ENCODE measurements at regions not wholly inside any gene's neighbourhood (a gene's known extent, or its start where the extent isn't known, plus 50 kb on each side); places are given as distances from the start of the nearest gene placed in this dataset.

- no peaks in the 10 kb centered on the region for H3K27me3 ChIP-seq (ENCODE audit: insufficient read depth, insufficient read length)
- TF ChIP-seq ZNF274 (IDR thresholded peaks at IDR 0.05; ENCODE audit: low read depth, low read length) (no peak), YY1 (IDR thresholded peaks at IDR 0.05; ENCODE audit: insufficient read depth, insufficient read length) (no peak), SUZ12 (IDR thresholded peaks at IDR 0.05; ENCODE audit: extremely low read depth, insufficient read depth, insufficient read length) (no peak)
- H3K9me3 ChIP-seq (ENCODE audit: insufficient read depth, low read length) = peaks cover 6% of the 10 kb centered on the region; the same call in 1 of the 2 replicates
- H3K9ac ChIP-seq (ENCODE audit: insufficient read length, low read depth) = no peak overlapping the region
- no peaks in the 10 kb centered on the region for H3K36me3 ChIP-seq (ENCODE audit: insufficient read depth, insufficient read length, low read length)
- H3K4me1 ChIP-seq (ENCODE audit: insufficient read depth, insufficient read length) = no peaks in the 10 kb centered on the region
- no peak for DNase-seq (ENCODE audit: low read depth, low spot score)
- no peak overlapping the region for H3K4me3 ChIP-seq (ENCODE audit: insufficient read length, low read depth)
These were observed 108.1 kb downstream of the LITAF start for GRCh38 chr16:11478431-11479119.

GRCh38 chr16:11479916-11480315, 106.8 kb downstream of the LITAF start:
- H3K4me3 ChIP-seq (ENCODE audit: insufficient read length, low read depth) = no peak overlapping the region
- TF ChIP-seq YY1 (IDR thresholded peaks at IDR 0.05; ENCODE audit: insufficient read depth, insufficient read length) = no peak
- H3K9me3 ChIP-seq (ENCODE audit: insufficient read depth, low read length) = peaks cover 15% of the 10 kb centered on the region; the same call in 1 of the 2 replicates
- H3K9ac ChIP-seq (ENCODE audit: insufficient read length, low read depth) = no peak overlapping the region
- H3K4me1 ChIP-seq (ENCODE audit: insufficient read depth, insufficient read length) = no peaks in the 10 kb centered on the region
- no peaks in the 10 kb centered on the region for H3K36me3 ChIP-seq (ENCODE audit: insufficient read depth, insufficient read length, low read length)
- H3K27me3 ChIP-seq (ENCODE audit: insufficient read depth, insufficient read length) = no peaks in the 10 kb centered on the region
- no peak for DNase-seq (ENCODE audit: low read depth, low spot score)

GRCh38 chr16:11480634-11481033, 106.1 kb downstream of the LITAF start:
- Histone ChIP-seq H3K9ac (ENCODE audit: insufficient read length, low read depth) (no peak overlapping the region), H3K36me3 (ENCODE audit: insufficient read depth, insufficient read length, low read length) (no peaks in the 10 kb centered on the region), H3K4me1 (ENCODE audit: insufficient read depth, insufficient read length) (no peaks in the 10 kb centered on the region), H3K27me3 (ENCODE audit: insufficient read depth, insufficient read length) (no peaks in the 10 kb centered on the region), H3K4me3 (ENCODE audit: insufficient read length, low read depth) (no peak overlapping the region), H3K9me3 (ENCODE audit: insufficient read depth, low read length) (peaks cover 16% of the 10 kb centered on the region; the same call in 1 of the 2 replicates)
- no peak for DNase-seq (ENCODE audit: low read depth, low spot score)
- TF ChIP-seq SUZ12 (IDR thresholded peaks at IDR 0.05; ENCODE audit: extremely low read depth, insufficient read depth, insufficient read length) (no peak), ZNF274 (IDR thresholded peaks at IDR 0.05; ENCODE audit: low read depth, low read length) (no peak), YY1 (IDR thresholded peaks at IDR 0.05; ENCODE audit: insufficient read depth, insufficient read length) (no peak)

- Histone ChIP-seq H3K9me3 (ENCODE audit: insufficient read depth, low read length) (peaks cover 16% of the 10 kb centered on the region; the same call in 1 of the 2 replicates), H3K4me3 (ENCODE audit: insufficient read length, low read depth) (no peak overlapping the region), H3K27me3 (ENCODE audit: insufficient read depth, insufficient read length) (no peaks in the 10 kb centered on the region), H3K9ac (ENCODE audit: insufficient read length, low read depth) (no peak overlapping the region), H3K4me1 (ENCODE audit: insufficient read depth, insufficient read length) (no peaks in the 10 kb centered on the region), H3K36me3 (ENCODE audit: insufficient read depth, insufficient read length, low read length) (no peaks in the 10 kb centered on the region)
- TF ChIP-seq SUZ12 (IDR thresholded peaks at IDR 0.05; ENCODE audit: extremely low read depth, insufficient read depth, insufficient read length) (no peak), YY1 (IDR thresholded peaks at IDR 0.05; ENCODE audit: insufficient read depth, insufficient read length) (no peak), ZNF274 (IDR thresholded peaks at IDR 0.05; ENCODE audit: low read depth, low read length) (no peak)
- no peak for DNase-seq (ENCODE audit: low read depth, low spot score)
These were observed 104.7 kb downstream of the LITAF start for GRCh38 chr16:11481987-11482386.

GRCh38 chr16:11482946-11483748, 103.6 kb downstream of the LITAF start:
- H3K4me3 ChIP-seq (ENCODE audit: insufficient read length, low read depth) = no peak overlapping the region
- TF ChIP-seq ZNF274 (IDR thresholded peaks at IDR 0.05; ENCODE audit: low read depth, low read length) (no peak), YY1 (IDR thresholded peaks at IDR 0.05; ENCODE audit: insufficient read depth, insufficient read length) (no peak), SUZ12 (IDR thresholded peaks at IDR 0.05; ENCODE audit: extremely low read depth, insufficient read depth, insufficient read length) (no peak)

DNA sequence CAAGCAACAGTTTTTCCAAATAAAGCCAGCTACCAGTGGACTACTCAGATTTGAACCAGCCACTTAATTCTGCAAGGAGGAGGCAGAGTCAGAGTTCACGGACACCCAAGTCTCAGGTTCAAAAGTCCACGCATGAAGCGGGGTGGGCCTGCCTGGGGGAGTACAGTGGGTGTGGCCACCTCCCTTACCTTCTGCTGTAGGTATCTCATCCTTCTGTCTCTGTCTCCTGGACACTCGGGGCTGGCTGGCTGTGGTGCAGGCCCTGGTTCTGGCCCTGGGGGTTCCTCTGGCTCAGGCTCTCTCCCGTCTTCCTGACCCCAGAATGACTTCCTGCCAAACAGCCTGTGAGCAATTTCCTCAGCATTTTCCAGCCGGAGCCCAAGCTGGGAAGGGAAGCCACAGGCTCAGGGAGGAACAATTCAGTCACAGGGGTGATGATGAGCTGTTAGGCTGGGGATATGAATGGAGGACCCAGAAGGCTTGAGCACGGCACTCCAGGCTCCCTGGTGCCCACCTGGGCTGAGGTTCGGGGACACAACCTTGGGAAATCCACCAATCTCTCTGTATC, 101.9 kb downstream of the LITAF start:
- TF ChIP-seq ZNF274 (IDR thresholded peaks at IDR 0.05; ENCODE audit: low read depth, low read length) (no peak), YY1 (IDR thresholded peaks at IDR 0.05; ENCODE audit: insufficient read depth, insufficient read length) (no peak), SUZ12 (IDR thresholded peaks at IDR 0.05; ENCODE audit: extremely low read depth, insufficient read depth, insufficient read length) (no peak)
- Histone ChIP-seq H3K27me3 (ENCODE audit: insufficient read depth, insufficient read length) (no peaks in the 10 kb centered on the region), H3K9ac (ENCODE audit: insufficient read length, low read depth) (no peak overlapping the region), H3K4me3 (ENCODE audit: insufficient read length, low read depth) (no peak overlapping the region), H3K9me3 (ENCODE audit: insufficient read depth, low read length) (peaks cover 16% of the 10 kb centered on the region; the same call in 1 of the 2 replicates), H3K36me3 (ENCODE audit: insufficient read depth, insufficient read length, low read length) (no peaks in the 10 kb centered on the region), H3K4me1 (ENCODE audit: insufficient read depth, insufficient read length) (no peaks in the 10 kb centered on the region)
- DNase-seq (ENCODE audit: low read depth, low spot score) = no peak

More at GRCh38 chr16:11482946-11483748, 103.6 kb downstream of the LITAF start:
- Histone ChIP-seq H3K9ac (ENCODE audit: insufficient read length, low read depth) (no peak overlapping the region), H3K4me1 (ENCODE audit: insufficient read depth, insufficient read length) (no peaks in the 10 kb centered on the region), H3K36me3 (ENCODE audit: insufficient read depth, insufficient read length, low read length) (no peaks in the 10 kb centered on the region), H3K9me3 (ENCODE audit: insufficient read depth, low read length) (peaks cover 16% of the 10 kb centered on the region; the same call in 1 of the 2 replicates), H3K27me3 (ENCODE audit: insufficient read depth, insufficient read length) (no peaks in the 10 kb centered on the region)
- DNase-seq (ENCODE audit: low read depth, low spot score) = no peak

GRCh38 chr16:11485676-11486075, 101.0 kb downstream of the LITAF start:
- Histone ChIP-seq H3K9ac (ENCODE audit: insufficient read length, low read depth) (no peak overlapping the region), H3K27me3 (ENCODE audit: insufficient read depth, insufficient read length) (no peaks in the 10 kb centered on the region), H3K9me3 (ENCODE audit: insufficient read depth, low read length) (peaks cover 18% of the 10 kb centered on the region; the same call in 1 of the 2 replicates), H3K4me3 (ENCODE audit: insufficient read length, low read depth) (no peak overlapping the region), H3K36me3 (ENCODE audit: insufficient read depth, insufficient read length, low read length) (no peaks in the 10 kb centered on the region), H3K4me1 (ENCODE audit: insufficient read depth, insufficient read length) (no peaks in the 10 kb centered on the region)
- TF ChIP-seq SUZ12 (IDR thresholded peaks at IDR 0.05; ENCODE audit: extremely low read depth, insufficient read depth, insufficient read length) = no peak
- TF ChIP-seq ZNF274 (IDR thresholded peaks at IDR 0.05; ENCODE audit: low read depth, low read length) = no peak
- TF ChIP-seq YY1 (IDR thresholded peaks at IDR 0.05; ENCODE audit: insufficient read depth, insufficient read length) = no peak
- DNase-seq (ENCODE audit: low read depth, low spot score) = no peak
